ENCODE measurements at regions not wholly inside any gene's neighbourhood (a gene's known extent, or its start where the extent isn't known, plus 50 kb on each side); places are given as distances from the start of the nearest gene placed in this dataset.

GRCh38 chr2:16840496-16841172 lies 175.0 kb upstream of the CYRIA start:
- intact Hi-C loops (cut with micrococcal nuclease; ENCODE audit: unreplicated experiment) (no loop called here), in situ Hi-C loops (cut with MboI) (no loop called here)
- Histone ChIP-seq H3K4me2 (ENCODE audit: control insufficient read depth, insufficient read depth) (no peak overlapping the region), H3K27me3 (replicated peaks in 1 of 2; ENCODE audit: control insufficient read depth in 2 of 2, insufficient read depth in 2 of 2, low read length in 1 of 2) (no peaks in the 10 kb centered on the region), H3K79me2 (ENCODE audit: control insufficient read depth, insufficient read depth, low read length) (no peaks in the 10 kb centered on the region), H3K4me3 (no peak overlapping the region), H3K9ac (ENCODE audit: control insufficient read depth, insufficient read depth, low read length) (no peak overlapping the region), H2AFZ (ENCODE audit: control insufficient read depth, low read depth, low read length) (no peak overlapping the region), H3K27ac (ENCODE audit: control insufficient read depth, insufficient read depth) (no peak overlapping the region), H3K9me3 (replicated peaks; ENCODE audit: control insufficient read depth, insufficient read depth, low read length) (no peaks in the 10 kb centered on the region), H3K36me3 (ENCODE audit: control insufficient read depth in 2 of 2, insufficient read depth in 2 of 2, low read length in 1 of 2) (no peaks in the 10 kb centered on the region), H4K20me1 (ENCODE audit: control insufficient read depth, insufficient read depth) (no peaks in the 10 kb centered on the region), H3K4me1 (ENCODE audit: control insufficient read depth, insufficient read depth, low read length) (no peaks in the 10 kb centered on the region)
- TF ChIP-seq TCF7 (IDR thresholded peaks at IDR 0.05; ENCODE audit: borderline replicate concordance) (no peak), PRDM15 (CRISPR knock-in tag; IDR thresholded peaks at IDR 0.05) (no peak), MTA2 (IDR thresholded peaks at IDR 0.05; ENCODE audit: low read depth) (no peak), KDM1A (IDR thresholded peaks at IDR 0.05; ENCODE audit: borderline replicate concordance) (no peak), GABPA (IDR thresholded peaks at IDR 0.05; ENCODE audit: low read depth) (no peak), GATAD2B (conservative IDR thresholded peaks at IDR 0.05; ENCODE audit: low read depth) (no peak), SKIL (IDR thresholded peaks at IDR 0.05; ENCODE audit: low read depth, poor library complexity, severe bottlenecking) (no peak), CREM (IDR thresholded peaks at IDR 0.05; ENCODE audit: low read depth) (no peak), SMAD1 (IDR thresholded peaks at IDR 0.05; ENCODE audit: low read depth, partially characterized antibody) (no peak), SUPT20H (IDR thresholded peaks at IDR 0.05; ENCODE audit: borderline replicate concordance, control insufficient read depth, low read depth, low read length) (no peak), PKNOX1 (IDR thresholded peaks at IDR 0.05) (no peak)
- WGBS (ENCODE audit: insufficient coverage, insufficient replicate concordance, low lambda C conversion rate, missing lambda C conversion rate): 26% methylated on average over 8 of the region's 9 CpGs
- ATAC-seq (no peak), DNase-seq (ENCODE audit: low read depth, low spot score) (no peak), FAIRE-seq (no peak)
- ChIA-PET CTCF (no interaction called here), POLR2A (no interaction called here), RAD21 (ENCODE audit: unreplicated experiment) (no interaction called here), SMC1A (ENCODE audit: uncharacterized antibody, unreplicated experiment) (no interaction called here)
- BruUV-seq (replicated peaks): no TSS peak
